ENCODE measurements at regions not wholly inside any gene's neighbourhood (a gene's known extent, or its start where the extent isn't known, plus 50 kb on each side); places are given as distances from the start of the nearest gene placed in this dataset.

GRCh38 chr10:78283069-78283682 lies 249.5 kb downstream of the RPS24 start:
- Histone ChIP-seq H3K27me3 (replicated peaks) (peaks cover 12% of the 10 kb centered on the region), H3K36me3 (replicated peaks) (no peaks in the 10 kb centered on the region), H3K27ac (no peak overlapping the region), H3K4me3 (ENCODE audit: low read depth, low read length) (no peak overlapping the region)
- TF ChIP-seq CTCF (IDR thresholded peaks at IDR 0.05; ENCODE audit: low read depth, low read length, missing control alignments): no peak
- no peak for DNase-seq
- in situ Hi-C loops (cut with HindIII; ENCODE audit: low pct_ligation_motif_present, low sequenced_read_pairs): no loop called here

- in situ Hi-C loops (cut with HindIII; ENCODE audit: low pct_ligation_motif_present, low sequenced_read_pairs): no loop called here
Measured at GRCh38 chr10:78284381-78284780, 250.7 kb downstream of the RPS24 start.

GRCh38 chr10:78285226-78285625 lies 251.6 kb downstream of the RPS24 start:
- Histone ChIP-seq H3K36me3 (replicated peaks) (no peaks in the 10 kb centered on the region), H3K27ac (no peak overlapping the region), H3K4me3 (ENCODE audit: low read depth, low read length) (no peak overlapping the region), H3K27me3 (replicated peaks) (peaks cover 15% of the 10 kb centered on the region)
- no peak for DNase-seq
- TF ChIP-seq CTCF (IDR thresholded peaks at IDR 0.05; ENCODE audit: low read depth, low read length, missing control alignments): no peak
- in situ Hi-C loops (cut with HindIII; ENCODE audit: low pct_ligation_motif_present, low sequenced_read_pairs): no loop called here

More at GRCh38 chr10:78284381-78284780, 250.7 kb downstream of the RPS24 start:
- DNase-seq: no peak
- peaks cover 15% of the 10 kb centered on the region for H3K27me3 ChIP-seq (replicated peaks)
- H3K27ac ChIP-seq: no peak overlapping the region
- no peaks in the 10 kb centered on the region for H3K36me3 ChIP-seq (replicated peaks)
- no peak overlapping the region for H3K4me3 ChIP-seq (ENCODE audit: low read depth, low read length)
- no peak for TF ChIP-seq CTCF (IDR thresholded peaks at IDR 0.05; ENCODE audit: low read depth, low read length, missing control alignments)

GRCh38 chr10:78286186-78286585 lies 252.5 kb downstream of the RPS24 start:
- no peak for DNase-seq
- Histone ChIP-seq H3K27ac (no peak overlapping the region), H3K36me3 (replicated peaks) (no peaks in the 10 kb centered on the region), H3K4me3 (ENCODE audit: low read depth, low read length) (no peak overlapping the region), H3K27me3 (replicated peaks) (peaks cover 18% of the 10 kb centered on the region)
- in situ Hi-C loops (cut with HindIII; ENCODE audit: low pct_ligation_motif_present, low sequenced_read_pairs): no loop called here
- TF ChIP-seq CTCF (IDR thresholded peaks at IDR 0.05; ENCODE audit: low read depth, low read length, missing control alignments): no peak

GRCh38 chr10:78286668-78287067 lies 253.0 kb downstream of the RPS24 start:
- H3K27me3 ChIP-seq (replicated peaks): peaks cover 20% of the 10 kb centered on the region
- in situ Hi-C loops (cut with HindIII; ENCODE audit: low pct_ligation_motif_present, low sequenced_read_pairs): no loop called here
- no peak for TF ChIP-seq CTCF (IDR thresholded peaks at IDR 0.05; ENCODE audit: low read depth, low read length, missing control alignments)
- no peaks in the 10 kb centered on the region for H3K36me3 ChIP-seq (replicated peaks)
- H3K27ac ChIP-seq: no peak overlapping the region
- no peak overlapping the region for H3K4me3 ChIP-seq (ENCODE audit: low read depth, low read length)
- DNase-seq: no peak

- H3K4me3 ChIP-seq (ENCODE audit: low read depth, low read length): no peak overlapping the region
- H3K36me3 ChIP-seq (replicated peaks): no peaks in the 10 kb centered on the region
- no peak for TF ChIP-seq CTCF (IDR thresholded peaks at IDR 0.05; ENCODE audit: low read depth, low read length, missing control alignments)
- peaks cover 20% of the 10 kb centered on the region for H3K27me3 ChIP-seq (replicated peaks)
- in situ Hi-C loops (cut with HindIII; ENCODE audit: low pct_ligation_motif_present, low sequenced_read_pairs): no loop called here
- no peak for DNase-seq
- no peak overlapping the region for H3K27ac ChIP-seq
Measured at GRCh38 chr10:78287618-78288017, 254.0 kb downstream of the RPS24 start.

Data from brain microvascular endothelial cell (primary cell).